ENCODE measurements at regions not wholly inside any gene's neighbourhood (a gene's known extent, or its start where the extent isn't known, plus 50 kb on each side); places are given as distances from the start of the nearest gene placed in this dataset.

DNA sequence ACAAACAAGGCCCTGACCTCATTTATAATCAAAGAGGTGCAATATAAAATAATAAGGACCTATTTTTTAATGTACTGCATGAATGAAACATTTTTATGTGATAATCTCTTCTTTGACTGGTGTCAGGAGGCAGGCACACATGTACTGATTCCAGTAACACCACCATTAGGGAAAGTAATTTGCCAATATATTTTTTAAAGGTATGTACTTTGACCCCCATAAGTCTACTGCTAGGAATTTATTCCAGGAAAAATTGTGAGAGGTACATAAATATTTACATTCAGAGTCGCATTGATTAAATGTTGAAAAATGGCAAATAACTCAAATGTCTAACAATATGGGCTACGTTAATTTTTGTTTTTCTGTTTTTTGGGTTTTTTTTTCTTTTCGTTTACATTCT, 325.4 kb upstream of the PRDM1 start:
- TF ChIP-seq, protein P1, sequence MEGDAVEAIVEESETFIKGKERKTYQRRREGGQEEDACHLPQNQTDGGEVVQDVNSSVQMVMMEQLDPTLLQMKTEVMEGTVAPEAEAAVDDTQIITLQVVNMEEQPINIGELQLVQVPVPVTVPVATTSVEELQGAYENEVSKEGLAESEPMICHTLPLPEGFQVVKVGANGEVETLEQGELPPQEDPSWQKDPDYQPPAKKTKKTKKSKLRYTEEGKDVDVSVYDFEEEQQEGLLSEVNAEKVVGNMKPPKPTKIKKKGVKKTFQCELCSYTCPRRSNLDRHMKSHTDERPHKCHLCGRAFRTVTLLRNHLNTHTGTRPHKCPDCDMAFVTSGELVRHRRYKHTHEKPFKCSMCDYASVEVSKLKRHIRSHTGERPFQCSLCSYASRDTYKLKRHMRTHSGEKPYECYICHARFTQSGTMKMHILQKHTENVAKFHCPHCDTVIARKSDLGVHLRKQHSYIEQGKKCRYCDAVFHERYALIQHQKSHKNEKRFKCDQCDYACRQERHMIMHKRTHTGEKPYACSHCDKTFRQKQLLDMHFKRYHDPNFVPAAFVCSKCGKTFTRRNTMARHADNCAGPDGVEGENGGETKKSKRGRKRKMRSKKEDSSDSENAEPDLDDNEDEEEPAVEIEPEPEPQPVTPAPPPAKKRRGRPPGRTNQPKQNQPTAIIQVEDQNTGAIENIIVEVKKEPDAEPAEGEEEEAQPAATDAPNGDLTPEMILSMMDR (IDR thresholded peaks at IDR 0.05; ENCODE audit: low read depth, low read length, missing input control): no peak
- TF ChIP-seq RAD21 (IDR thresholded peaks at IDR 0.05) (peak in 1 of 2 donors; percentile 19), JUND (IDR thresholded peaks at IDR 0.05) (peak in 1 of 2 donors; percentile 28), TAF1 (conservative IDR thresholded peaks at IDR 0.05) (no peak), GABPA (IDR thresholded peaks at IDR 0.05 in 1 of 2, conservative IDR thresholded peaks at IDR 0.05 in 1 of 2) (no peak), SP1 (IDR thresholded peaks at IDR 0.05) (peak; percentile 61)
- TF ChIP-seq, protein P2, sequence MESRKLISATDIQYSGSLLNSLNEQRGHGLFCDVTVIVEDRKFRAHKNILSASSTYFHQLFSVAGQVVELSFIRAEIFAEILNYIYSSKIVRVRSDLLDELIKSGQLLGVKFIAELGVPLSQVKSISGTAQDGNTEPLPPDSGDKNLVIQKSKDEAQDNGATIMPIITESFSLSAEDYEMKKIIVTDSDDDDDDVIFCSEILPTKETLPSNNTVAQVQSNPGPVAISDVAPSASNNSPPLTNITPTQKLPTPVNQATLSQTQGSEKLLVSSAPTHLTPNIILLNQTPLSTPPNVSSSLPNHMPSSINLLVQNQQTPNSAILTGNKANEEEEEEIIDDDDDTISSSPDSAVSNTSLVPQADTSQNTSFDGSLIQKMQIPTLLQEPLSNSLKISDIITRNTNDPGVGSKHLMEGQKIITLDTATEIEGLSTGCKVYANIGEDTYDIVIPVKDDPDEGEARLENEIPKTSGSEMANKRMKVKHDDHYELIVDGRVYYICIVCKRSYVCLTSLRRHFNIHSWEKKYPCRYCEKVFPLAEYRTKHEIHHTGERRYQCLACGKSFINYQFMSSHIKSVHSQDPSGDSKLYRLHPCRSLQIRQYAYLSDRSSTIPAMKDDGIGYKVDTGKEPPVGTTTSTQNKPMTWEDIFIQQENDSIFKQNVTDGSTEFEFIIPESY (IDR thresholded peaks at IDR 0.05): peak; percentile 40
- TF ChIP-seq, protein P3, sequence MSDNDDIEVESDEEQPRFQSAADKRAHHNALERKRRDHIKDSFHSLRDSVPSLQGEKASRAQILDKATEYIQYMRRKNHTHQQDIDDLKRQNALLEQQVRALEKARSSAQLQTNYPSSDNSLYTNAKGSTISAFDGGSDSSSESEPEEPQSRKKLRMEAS (IDR thresholded peaks at IDR 0.05): no peak
- TF ChIP-seq, protein P4, sequence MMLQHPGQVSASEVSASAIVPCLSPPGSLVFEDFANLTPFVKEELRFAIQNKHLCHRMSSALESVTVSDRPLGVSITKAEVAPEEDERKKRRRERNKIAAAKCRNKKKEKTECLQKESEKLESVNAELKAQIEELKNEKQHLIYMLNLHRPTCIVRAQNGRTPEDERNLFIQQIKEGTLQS (IDR thresholded peaks at IDR 0.05): no peak
- TF ChIP-seq, protein P5, sequence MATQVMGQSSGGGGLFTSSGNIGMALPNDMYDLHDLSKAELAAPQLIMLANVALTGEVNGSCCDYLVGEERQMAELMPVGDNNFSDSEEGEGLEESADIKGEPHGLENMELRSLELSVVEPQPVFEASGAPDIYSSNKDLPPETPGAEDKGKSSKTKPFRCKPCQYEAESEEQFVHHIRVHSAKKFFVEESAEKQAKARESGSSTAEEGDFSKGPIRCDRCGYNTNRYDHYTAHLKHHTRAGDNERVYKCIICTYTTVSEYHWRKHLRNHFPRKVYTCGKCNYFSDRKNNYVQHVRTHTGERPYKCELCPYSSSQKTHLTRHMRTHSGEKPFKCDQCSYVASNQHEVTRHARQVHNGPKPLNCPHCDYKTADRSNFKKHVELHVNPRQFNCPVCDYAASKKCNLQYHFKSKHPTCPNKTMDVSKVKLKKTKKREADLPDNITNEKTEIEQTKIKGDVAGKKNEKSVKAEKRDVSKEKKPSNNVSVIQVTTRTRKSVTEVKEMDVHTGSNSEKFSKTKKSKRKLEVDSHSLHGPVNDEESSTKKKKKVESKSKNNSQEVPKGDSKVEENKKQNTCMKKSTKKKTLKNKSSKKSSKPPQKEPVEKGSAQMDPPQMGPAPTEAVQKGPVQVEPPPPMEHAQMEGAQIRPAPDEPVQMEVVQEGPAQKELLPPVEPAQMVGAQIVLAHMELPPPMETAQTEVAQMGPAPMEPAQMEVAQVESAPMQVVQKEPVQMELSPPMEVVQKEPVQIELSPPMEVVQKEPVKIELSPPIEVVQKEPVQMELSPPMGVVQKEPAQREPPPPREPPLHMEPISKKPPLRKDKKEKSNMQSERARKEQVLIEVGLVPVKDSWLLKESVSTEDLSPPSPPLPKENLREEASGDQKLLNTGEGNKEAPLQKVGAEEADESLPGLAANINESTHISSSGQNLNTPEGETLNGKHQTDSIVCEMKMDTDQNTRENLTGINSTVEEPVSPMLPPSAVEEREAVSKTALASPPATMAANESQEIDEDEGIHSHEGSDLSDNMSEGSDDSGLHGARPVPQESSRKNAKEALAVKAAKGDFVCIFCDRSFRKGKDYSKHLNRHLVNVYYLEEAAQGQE (IDR thresholded peaks at IDR 0.05): peak; percentile 9
